Upper lobe of right lung (tissue), 1 donor: ENCODE measurements at regions not wholly inside any gene's neighbourhood (a gene's known extent, or its start where the extent isn't known, plus 50 kb on each side); places are given as distances from the start of the nearest gene placed in this dataset.

Experiments used
- ATAC-seq: fragments of 200-7000 bp; cut with Tn5 transposase; one replicate; pipeline ENCODE4 v1.9.1; 2020; ENCODE audit warnings: mild to moderate bottlenecking, moderate library complexity
- DNase-seq: peaks from one replicate; pipeline ENCODE4 v3.0.0-alpha.2; 2020
- H3K27ac ChIP-seq: fragments of 200-600 bp; one replicate; pipeline ENCODE4 v1.8.0; 2022
- H3K27me3 ChIP-seq: fragments of 200-600 bp; one replicate; pipeline ENCODE4 v1.8.0; 2022; ENCODE audit warnings: mild to moderate bottlenecking
- H3K36me3 ChIP-seq: fragments of 200-600 bp; one replicate; pipeline ENCODE4 v1.8.0; 2022
- H3K4me1 ChIP-seq: fragments of 200-600 bp; one replicate; pipeline ENCODE4 v1.8.0; 2022
- H3K4me3 ChIP-seq: fragments of 200-600 bp; one replicate; pipeline ENCODE4 v1.8.0; 2022; ENCODE audit warnings: mild to moderate bottlenecking
- H3K9me3 ChIP-seq: fragments of 200-600 bp; one replicate; pipeline ENCODE4 v1.8.0; 2022
- intact Hi-C: fragments of 100-400 bp; cut with DNase I; formaldehyde crosslinking; loops from one replicate; pipeline ENCODE4 v1.11.0; 2022
- TF ChIP-seq, protein P1 (sequence below): fragments of 200-600 bp; IDR thresholded peaks from one replicate; pipeline ENCODE4 v1.8.0; 2022; ENCODE audit warnings: antibody characterized with exemption
- donor health status: DM: no; HTN: yes; CAD: no; lungs with severe emphysema.

DNA sequence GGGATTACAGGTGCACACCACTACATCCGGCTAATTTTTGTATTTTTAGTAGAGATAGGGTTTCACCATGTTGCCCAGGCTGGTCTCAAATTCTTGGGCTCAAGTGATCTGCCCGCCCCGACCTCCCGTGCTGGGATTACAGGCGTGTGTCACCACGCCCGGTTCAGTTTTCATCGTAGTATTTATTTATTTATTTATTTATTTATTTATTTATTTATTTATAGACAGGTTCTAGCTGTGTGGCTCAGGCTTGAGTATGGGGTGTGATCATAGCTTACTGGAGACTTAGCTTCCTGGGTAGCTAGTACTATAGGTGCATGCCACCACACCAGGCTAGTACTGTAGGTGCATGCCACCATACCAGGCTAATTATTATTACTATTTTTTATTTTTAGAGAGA lies 64.1 kb upstream of the STOX2 start:
- Histone ChIP-seq H3K27me3 (no peaks in the 10 kb centered on the region), H3K36me3 (no peaks in the 10 kb centered on the region), H3K9me3 (no peaks in the 10 kb centered on the region), H3K27ac (no peak overlapping the region), H3K4me1 (no peaks in the 10 kb centered on the region), H3K4me3 (no peak overlapping the region)
- intact Hi-C loops = loop anchor here (5.0 kb wide), 1 partner anchor 326 kb away; no protein-coding TSS in a partner anchor
- ATAC-seq (no peak), DNase-seq (no peak)
- TF ChIP-seq, protein P1, sequence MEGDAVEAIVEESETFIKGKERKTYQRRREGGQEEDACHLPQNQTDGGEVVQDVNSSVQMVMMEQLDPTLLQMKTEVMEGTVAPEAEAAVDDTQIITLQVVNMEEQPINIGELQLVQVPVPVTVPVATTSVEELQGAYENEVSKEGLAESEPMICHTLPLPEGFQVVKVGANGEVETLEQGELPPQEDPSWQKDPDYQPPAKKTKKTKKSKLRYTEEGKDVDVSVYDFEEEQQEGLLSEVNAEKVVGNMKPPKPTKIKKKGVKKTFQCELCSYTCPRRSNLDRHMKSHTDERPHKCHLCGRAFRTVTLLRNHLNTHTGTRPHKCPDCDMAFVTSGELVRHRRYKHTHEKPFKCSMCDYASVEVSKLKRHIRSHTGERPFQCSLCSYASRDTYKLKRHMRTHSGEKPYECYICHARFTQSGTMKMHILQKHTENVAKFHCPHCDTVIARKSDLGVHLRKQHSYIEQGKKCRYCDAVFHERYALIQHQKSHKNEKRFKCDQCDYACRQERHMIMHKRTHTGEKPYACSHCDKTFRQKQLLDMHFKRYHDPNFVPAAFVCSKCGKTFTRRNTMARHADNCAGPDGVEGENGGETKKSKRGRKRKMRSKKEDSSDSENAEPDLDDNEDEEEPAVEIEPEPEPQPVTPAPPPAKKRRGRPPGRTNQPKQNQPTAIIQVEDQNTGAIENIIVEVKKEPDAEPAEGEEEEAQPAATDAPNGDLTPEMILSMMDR = no peak

- no peaks in the 10 kb centered on the region for H3K4me1 ChIP-seq
- TF ChIP-seq, protein P1 = no peak
- peaks cover 5% of the 10 kb centered on the region for H3K9me3 ChIP-seq
- DNase-seq = no peak
- H3K4me3 ChIP-seq = no peak overlapping the region
- H3K27ac ChIP-seq = no peak overlapping the region
- no peaks in the 10 kb centered on the region for H3K27me3 ChIP-seq
- intact Hi-C loops = loop anchor here (5.0 kb wide), 1 partner anchor 325 kb away; no protein-coding TSS in a partner anchor
- no peaks in the 10 kb centered on the region for H3K36me3 ChIP-seq
- ATAC-seq = no peak
Observed at GRCh38 chr4:183842129-183842528, 63.0 kb upstream of the STOX2 start.

DNA sequence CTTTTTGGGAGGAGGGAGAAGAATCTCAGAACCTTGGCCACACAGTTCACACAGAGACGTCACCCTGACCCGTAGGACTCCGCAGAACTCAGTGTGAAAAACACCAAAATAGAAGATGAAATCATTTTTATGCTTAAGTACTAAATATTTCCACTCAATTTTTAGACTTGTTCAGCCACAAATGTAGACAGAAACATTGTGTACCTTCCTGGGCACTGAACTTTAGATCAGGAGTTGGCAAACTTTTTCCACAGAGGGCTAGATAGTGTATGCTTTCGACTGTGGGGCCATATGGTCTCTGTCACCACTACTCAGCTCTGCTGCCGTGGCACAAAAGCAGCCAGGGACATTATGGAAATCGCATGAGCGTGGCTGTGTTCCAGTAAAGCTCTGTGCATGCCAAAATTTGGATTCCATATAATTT lies 61.8 kb upstream of the STOX2 start:
- TF ChIP-seq, protein P1 = no peak
- intact Hi-C loops = loop anchor here (5.0 kb wide), 1 partner anchor 324 kb away; no protein-coding TSS in a partner anchor
- ATAC-seq = no peak

GRCh38 chr4:183846951-183847350 lies 58.2 kb upstream of the STOX2 start:
- Histone ChIP-seq H3K4me1 (peaks cover 4% of the 10 kb centered on the region), H3K36me3 (no peaks in the 10 kb centered on the region), H3K27ac (no peak overlapping the region), H3K4me3 (no peak overlapping the region), H3K9me3 (peaks cover 6% of the 10 kb centered on the region), H3K27me3 (no peaks in the 10 kb centered on the region)
- TF ChIP-seq, protein P1 = no peak
- no peak for DNase-seq
- ATAC-seq = no peak
- intact Hi-C loops = no loop called here

More for the DNA sequence above, 61.8 kb upstream of the STOX2 start:
- Histone ChIP-seq H3K36me3 (no peaks in the 10 kb centered on the region), H3K27me3 (no peaks in the 10 kb centered on the region), H3K9me3 (peaks cover 6% of the 10 kb centered on the region), H3K4me1 (no peaks in the 10 kb centered on the region), H3K27ac (no peak overlapping the region), H3K4me3 (no peak overlapping the region)
- no peak for DNase-seq

DNA sequence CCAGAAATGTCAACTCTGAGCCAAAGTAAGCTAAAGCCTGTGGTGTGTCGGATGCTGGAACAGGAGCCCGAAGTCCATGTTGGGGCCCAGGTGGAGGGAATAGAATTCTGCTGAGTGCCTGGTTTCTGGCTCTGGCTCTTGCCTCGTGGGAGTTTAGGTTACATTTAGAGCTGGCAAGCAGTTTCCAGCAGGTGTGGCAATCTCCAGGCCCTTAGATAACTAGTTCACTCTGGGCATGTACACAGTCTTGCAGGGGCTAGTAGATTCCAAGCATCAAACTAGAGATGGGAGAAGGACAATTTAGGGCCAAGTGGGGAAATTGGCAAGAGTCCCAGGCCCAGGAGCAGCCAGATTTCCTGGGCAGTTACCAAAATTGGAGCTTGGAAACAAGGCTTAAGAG lies 56.3 kb upstream of the STOX2 start:
- Histone ChIP-seq H3K9me3 (peaks cover 6% of the 10 kb centered on the region), H3K27ac (no peak overlapping the region), H3K27me3 (no peaks in the 10 kb centered on the region), H3K36me3 (no peaks in the 10 kb centered on the region), H3K4me3 (no peak overlapping the region), H3K4me1 (peaks cover 4% of the 10 kb centered on the region)
- DNase-seq (no peak), ATAC-seq (peak; percentile 44)
- TF ChIP-seq, protein P1 = no peak
- intact Hi-C loops = no loop called here
